ENCODE measurements at regions not wholly inside any gene's neighbourhood (a gene's known extent, or its start where the extent isn't known, plus 50 kb on each side); places are given as distances from the start of the nearest gene placed in this dataset.

- no peak for DNase-seq
These were observed 395.7 kb upstream of the MAP3K7 start for GRCh38 chr6:90982581-90982980.

DNA sequence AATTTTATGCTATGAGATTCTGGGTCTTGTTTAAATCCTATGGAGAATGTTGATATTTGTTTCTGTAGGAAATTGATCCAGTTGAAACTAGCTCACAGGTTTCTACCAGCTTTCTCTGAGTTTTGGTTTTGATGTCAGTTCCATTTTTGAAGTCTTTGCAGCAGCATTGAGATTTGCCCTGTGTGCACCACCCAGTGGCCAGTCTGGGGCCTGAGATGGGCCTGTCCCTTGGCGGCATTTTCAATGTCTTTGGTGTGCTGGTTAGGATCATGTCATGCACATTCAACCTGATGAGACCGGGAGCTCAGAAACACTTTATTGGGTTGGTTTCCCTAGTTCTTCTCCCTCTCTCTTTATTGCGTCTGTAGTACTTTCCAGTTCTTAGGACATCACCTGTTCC is 395.2 kb upstream of the MAP3K7 start:
- DNase-seq = no peak

DNA sequence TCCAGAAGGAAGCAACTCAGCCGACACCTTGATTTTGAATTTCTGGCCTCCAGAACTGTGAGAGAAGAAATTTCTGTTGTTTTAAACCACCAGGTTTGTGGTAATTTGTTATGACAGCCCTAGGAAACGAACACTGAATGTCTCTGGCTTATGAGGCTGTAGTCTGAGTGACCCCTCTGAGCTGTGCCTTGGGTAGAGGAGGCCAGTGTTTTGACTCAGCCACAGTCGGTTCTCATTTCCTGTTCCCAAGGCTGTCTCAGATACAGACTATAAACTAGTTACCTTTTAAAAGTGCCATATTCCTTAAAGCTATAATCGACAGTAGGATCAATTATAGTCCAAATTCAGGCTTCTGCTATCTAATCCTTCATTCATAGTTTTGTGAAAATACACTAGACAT is 391.2 kb upstream of the MAP3K7 start:
- no peak for DNase-seq

GRCh38 chr6:90977513-90977912 is 390.6 kb upstream of the MAP3K7 start:
- DNase-seq = no peak

DNA sequence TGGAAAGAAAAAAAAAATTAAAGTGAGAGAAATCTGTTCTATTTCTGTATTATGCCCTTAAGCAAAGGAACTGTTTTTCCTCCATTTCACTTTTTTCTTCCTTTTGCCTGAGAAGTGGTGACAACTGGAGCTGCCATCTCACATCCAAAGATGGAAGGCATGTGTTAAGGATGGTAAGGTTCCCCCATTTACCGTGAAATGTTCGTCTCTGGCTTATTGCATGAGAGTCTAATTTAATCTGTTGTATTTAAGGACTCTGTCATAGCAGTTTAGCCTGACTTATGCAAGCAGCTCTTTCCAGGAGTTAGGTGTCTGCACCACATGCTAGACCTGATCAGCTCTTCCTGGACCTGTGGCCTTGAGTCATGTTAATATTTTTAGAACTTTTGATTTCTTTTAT is 389.5 kb upstream of the MAP3K7 start:
- DNase-seq = no peak

DNA sequence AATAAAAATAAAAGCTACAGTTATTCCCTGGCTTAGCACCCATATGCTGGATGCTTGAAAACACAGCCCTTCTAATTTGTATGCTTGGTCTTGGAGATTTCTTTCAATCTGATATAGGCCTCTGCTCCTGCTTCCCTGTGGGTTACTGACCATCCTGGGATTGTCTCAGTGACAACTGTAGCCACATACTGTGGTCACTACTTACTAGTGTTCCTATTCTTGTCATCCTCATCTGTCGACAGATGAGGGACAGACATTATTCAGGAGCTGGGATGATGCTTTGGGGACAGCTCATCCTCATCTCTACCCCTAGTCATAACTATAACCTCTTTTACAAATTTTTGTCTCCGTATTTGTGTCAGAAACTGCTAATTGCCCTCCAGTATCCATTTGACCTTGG is 388.9 kb upstream of the MAP3K7 start:
- DNase-seq = no peak

DNA sequence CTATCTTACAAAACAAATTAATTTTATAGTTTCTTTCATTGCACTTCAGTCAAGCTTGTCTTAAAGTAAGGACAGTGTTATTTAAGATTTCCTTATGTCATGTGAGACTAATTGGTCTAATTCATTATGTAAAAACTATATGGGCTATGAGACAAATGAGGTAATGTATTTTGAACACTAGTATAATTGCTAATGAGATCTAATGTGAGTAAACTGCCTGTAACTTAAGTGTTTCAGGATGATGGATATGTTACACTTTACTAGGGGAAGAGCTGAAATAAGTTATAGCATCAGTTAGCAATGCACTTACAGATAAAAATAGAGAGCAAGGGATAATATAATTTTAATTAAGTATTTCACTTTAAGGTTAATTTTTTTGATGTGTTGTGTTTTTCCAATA is 386.3 kb upstream of the MAP3K7 start:
- no peak for DNase-seq

GRCh38 chr6:90970672-90971071 is 383.8 kb upstream of the MAP3K7 start:
- DNase-seq = no peak

DNA sequence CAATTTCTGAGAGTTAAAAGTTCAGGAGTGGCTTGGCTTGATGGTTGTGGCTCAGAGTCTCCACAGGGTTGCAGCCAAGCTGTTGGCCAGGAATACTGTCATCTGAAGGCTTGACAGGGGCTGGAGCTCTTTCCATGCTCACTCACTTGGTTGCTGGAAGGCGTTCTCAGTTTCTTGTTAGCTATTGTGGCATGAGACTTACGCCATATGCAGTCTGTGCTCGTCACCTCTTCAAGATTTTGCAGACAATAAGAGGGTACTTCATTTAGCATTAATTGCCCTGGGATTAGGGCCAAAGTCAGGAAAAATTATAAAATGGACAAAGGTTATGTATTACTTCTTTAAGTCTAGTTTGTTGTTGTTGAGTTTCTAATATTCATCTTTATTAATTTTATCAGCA is 380.6 kb upstream of the MAP3K7 start:
- DNase-seq = no peak

DNA sequence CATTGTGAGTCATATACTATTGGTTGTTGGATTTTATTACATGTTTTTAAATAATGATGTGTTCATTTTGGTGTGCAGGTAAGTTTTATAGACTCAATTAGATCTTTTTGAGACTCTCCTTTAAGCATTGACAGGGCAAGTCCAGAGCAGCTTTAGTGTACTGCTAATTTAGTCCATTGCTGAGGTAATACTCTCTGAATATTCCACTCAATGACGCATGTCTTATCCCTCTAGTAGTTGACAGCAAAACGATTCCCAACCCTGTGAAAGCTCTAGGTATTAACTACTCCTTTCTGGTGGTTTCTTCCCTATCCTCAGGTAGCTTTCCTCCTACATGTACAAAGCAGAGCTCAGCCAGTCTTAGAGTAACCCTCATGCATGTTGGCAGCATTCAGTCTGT is 373.5 kb upstream of the MAP3K7 start:
- DNase-seq = no peak

DNA sequence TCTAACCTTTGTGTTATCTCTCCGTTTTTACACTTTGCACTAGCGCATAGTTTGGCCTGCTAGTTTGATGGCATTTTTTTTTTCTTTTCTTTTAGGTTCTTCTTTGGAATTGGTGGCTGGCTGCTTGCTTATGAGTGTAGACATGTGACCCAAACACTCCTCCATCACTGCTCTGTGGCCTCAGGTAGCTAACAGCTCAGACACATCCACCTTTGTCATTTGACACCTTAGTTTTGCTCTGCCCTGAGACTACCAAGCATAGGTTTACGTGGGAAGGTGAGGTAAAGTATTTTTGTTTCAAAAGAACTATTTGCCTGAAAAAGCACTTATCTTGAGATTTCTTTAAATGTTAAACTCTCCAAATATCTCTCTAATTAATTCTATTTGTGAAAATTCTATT is 368.4 kb upstream of the MAP3K7 start:
- DNase-seq = no peak

DNA sequence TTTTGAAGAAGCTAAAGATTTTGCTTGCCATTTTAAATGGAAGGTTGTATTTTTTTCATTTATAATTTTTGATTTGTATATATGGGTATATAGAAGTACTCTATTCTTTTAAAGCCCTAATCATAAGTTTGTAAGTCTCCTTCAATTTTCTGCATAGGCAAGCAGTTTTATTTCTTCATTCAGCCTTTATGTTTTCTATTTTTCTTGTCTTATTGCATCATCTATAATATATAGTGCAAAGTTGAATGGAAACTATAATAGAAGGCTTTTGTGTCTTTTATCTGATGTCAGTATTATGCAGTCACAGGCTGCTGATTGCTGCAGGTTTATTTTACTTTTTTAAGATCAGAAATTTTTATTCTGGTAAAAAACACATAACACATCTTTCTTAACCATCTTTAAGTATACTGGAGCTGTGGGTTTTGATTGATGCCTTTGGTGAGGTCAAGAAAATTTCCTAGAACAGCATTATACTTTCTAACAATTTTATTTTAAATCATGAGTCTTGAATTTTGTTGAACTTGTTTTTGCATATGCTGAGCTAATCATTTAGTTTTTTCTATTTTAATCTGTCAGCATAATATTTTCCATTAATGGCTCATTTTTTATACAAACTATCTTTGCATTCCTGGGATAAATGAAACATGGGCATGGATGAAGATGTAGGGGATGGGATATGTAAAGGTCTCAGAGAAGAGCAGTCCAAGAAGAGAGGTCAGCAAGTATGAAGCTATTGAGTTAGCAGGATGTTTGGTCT is 366.7 kb upstream of the MAP3K7 start:
- no peak for DNase-seq

- DNase-seq = no peak
These were observed 365.3 kb upstream of the MAP3K7 start for GRCh38 chr6:90952176-90952575.

DNA sequence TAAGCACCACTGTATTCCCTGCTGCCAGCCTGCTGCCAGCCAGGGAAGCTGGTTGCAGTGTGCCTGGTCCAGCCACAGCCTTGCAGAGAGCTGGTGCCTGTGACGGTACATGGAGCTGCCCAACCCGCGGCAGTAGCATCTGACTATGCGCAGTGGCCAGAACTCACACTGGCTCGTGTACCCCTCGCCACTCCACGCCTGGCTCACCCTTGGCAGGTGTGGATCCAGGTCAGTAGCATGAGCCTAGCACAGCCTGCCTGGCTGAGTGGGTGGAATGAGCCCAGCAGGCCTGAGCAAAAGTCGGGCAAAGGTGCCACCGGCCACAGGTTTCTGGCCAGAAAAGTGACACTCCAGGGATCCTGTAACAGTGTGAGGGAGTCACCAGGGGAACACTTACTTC is 361.7 kb upstream of the MAP3K7 start:
- no peak for DNase-seq

DNA sequence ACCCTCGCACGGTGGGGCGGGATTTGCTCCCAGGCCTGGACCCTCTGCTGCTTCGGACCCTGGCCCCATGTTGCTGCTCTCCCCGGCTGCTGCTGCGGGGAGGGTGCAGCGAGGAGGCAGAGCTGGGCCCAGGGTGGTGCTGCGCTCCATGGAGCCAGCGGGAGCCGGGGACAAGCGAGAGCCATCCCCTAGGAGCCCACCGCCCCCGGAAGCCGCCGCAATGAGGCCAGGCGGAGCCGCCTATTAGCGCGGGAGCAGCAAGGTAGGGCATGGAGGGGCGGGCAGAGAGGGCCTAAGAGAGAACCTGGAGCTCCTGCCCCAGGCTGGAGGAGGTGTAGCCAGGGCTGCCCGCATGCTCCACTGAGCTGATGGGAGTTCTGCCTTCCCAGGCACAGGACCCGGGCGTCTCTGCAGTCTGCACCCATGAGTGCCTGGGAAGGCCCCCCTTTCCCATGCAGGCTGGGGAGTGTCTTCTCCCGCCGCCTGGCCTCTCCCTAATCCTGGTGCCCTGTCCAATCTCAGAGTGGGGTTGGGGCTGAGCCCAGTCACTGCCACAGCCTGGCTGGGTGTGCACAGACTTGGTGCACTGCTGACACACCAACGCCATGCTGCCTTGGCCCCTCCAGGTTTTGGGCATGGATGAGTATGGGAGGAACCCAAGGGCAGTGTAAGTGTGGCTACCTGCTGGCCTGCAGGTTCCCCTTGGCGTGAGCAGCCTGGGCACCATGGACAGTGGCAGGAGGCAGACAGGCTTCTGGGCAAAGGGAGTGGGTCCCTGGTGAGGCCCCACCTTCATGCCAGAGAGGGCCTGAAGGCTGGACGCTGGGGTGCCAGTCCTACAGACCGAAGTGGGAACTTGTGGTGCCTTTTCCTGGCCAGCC is 360.6 kb upstream of the MAP3K7 start:
- no peak for DNase-seq

- no peak for DNase-seq
These were observed 355.0 kb upstream of the MAP3K7 start for GRCh38 chr6:90941885-90942284.

- no peak for DNase-seq
These were observed 354.1 kb upstream of the MAP3K7 start for GRCh38 chr6:90940812-90941481.

- no peak for DNase-seq
These were observed 353.0 kb upstream of the MAP3K7 start for GRCh38 chr6:90939906-90940305.

GRCh38 chr6:90938122-90938521 is 351.2 kb upstream of the MAP3K7 start:
- DNase-seq = no peak

DNA sequence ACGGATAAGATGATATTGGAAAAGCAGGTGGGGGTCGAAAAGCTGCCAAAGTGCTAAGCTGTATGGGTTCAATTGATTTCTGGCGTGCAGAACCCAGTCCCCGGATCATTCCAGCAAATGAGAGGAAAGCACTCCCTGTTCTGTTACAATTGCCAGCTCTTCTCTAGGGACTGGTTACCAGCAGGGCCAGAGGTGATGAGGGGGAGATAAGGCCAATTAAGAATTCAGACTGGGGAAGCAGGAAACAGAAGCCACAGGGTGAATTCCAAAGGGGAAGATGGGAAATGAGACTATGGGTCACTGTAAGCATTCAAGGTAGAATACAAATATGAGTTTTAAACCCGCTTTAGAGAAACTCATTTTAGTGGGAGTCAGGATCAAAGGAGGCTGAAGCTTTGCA is 349.4 kb upstream of the MAP3K7 start:
- no peak for DNase-seq

GRCh38 chr6:90934966-90935365 is 348.1 kb upstream of the MAP3K7 start:
- no peak for DNase-seq

- no peak for DNase-seq
These were observed 347.2 kb upstream of the MAP3K7 start for GRCh38 chr6:90934081-90934480.

DNA sequence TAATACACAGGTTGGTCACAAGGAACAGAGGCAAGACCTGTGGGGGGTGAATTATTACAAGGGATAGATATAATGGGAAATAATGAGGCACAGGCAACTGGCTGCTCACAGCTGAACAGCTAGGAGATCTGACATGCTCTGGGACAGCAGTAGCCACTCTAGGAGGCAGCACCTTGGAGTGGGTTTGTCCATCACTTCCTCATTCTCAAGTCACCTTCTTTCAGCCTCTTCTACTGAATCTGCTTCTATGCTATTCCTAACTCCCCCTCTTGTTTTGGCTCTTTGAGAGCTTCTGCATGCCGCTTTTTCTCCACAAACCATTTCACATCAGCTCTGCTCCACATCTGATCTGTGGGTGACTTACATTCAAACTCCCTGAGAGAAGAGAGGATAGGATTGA is 345.5 kb upstream of the MAP3K7 start:
- no peak for DNase-seq

DNA sequence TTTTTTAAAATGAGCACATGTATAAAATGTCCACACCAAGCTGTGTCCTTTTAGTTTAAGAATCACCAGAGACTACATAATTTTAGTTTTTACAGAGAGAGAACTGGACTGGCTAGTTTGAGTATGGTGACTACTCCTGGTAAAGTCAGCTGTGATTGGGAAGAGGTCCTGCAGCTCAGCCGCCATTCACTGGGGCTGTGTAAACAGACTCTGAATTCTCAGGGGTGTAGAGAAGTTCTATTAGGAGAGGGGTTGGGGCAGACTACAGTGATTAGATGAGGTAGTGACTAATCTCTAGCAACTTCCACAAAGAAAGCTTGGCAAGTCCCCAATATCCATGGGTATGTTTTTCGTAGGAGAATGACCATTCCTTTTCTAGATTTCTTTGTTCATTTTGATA is 341.2 kb upstream of the MAP3K7 start:
- no peak for DNase-seq

Data from activated naive CD4-positive, alpha-beta T cell treated with anti-CD3 and anti-CD28 coated beads, Interleukin-2, amount 50 U/mL, for 16 hours (primary cell).